Caco-2 (cell line): ENCODE measurements at regions not wholly inside any gene's neighbourhood (a gene's known extent, or its start where the extent isn't known, plus 50 kb on each side); places are given as distances from the start of the nearest gene placed in this dataset.

Experiments used
- BruUV-seq: library from RNA; stranded (reverse); fragments of 400-500 nt; replicated peaks from 2 replicates; lab custom pipeline; 2021; lab: Mats Ljungman, UMichigan
- CTCF ChIA-PET: fragments of 300-600 bp; sonication (Branson Sonifier 250); formaldehyde crosslinking; loops from one replicate; lab custom pipeline; 2022; ENCODE audit warnings: antibody characterized with exemption; lab: Charles Lee
- POLR2A ChIA-PET: fragments of 300-600 bp; sonication (Branson Sonifier 250); formaldehyde crosslinking; loops from one replicate; lab custom pipeline; 2022; ENCODE audit warnings: antibody characterized with exemption; lab: Charles Lee
- DNase-seq, 2 experiments: peaks; one replicate each; pipeline versions ENCODE4 v3.0.0 to v3.0.0-alpha.2; 2020 to 2022
- H3K27me3 ChIP-seq: replicated peaks from 2 replicates; pipeline ENCODE4 v1.6.0; 2011; ENCODE audit warnings: low read length; ENCODE audit not compliant: control insufficient read depth, insufficient read depth
- H3K36me3 ChIP-seq: 2 replicates; pipeline ENCODE4 v1.5.1; 2011; ENCODE audit warnings: low read length; ENCODE audit not compliant: control insufficient read depth, insufficient read depth
- H3K4me1 ChIP-seq: fragments of 250-450 bp; sonication (Bioruptor Pico); 2 replicates; pipeline ENCODE4 v1.5.1; 2020; ENCODE audit warnings: mild to moderate bottlenecking
- H3K4me3 ChIP-seq: 2 replicates; pipeline ENCODE4 v1.5.1; 2011; ENCODE audit warnings: low read depth, mild to moderate bottlenecking, control low read depth, low read length
- H3K9me3 ChIP-seq: fragments of 250-450 bp; sonication (Bioruptor Pico); 2 replicates; pipeline ENCODE4 v1.5.1; 2020; ENCODE audit warnings: mild to moderate bottlenecking, moderate library complexity
- H3K27ac Mint-ChIP-seq: one replicate; pipeline ENCODE4 v1.8.0; 2022; ENCODE audit warnings: mixed read lengths; ENCODE audit not compliant: unreplicated experiment
- H3K27me3 Mint-ChIP-seq: one replicate; pipeline ENCODE4 v1.8.0; 2022; ENCODE audit warnings: mixed read lengths; ENCODE audit not compliant: insufficient read depth, unreplicated experiment
- H3K36me3 Mint-ChIP-seq: one replicate; pipeline ENCODE4 v1.8.0; 2022; ENCODE audit warnings: mild to moderate bottlenecking, mixed read lengths; ENCODE audit not compliant: insufficient read depth, unreplicated experiment
- H3K4me1 Mint-ChIP-seq: one replicate; pipeline ENCODE4 v1.8.0; 2022; ENCODE audit warnings: low read depth, mixed read lengths; ENCODE audit not compliant: unreplicated experiment
- H3K4me3 Mint-ChIP-seq: one replicate; pipeline ENCODE4 v1.8.0; 2022; ENCODE audit warnings: mild to moderate bottlenecking, moderate library complexity, mixed read lengths; ENCODE audit not compliant: unreplicated experiment
- H3K9me3 Mint-ChIP-seq: one replicate; pipeline ENCODE4 v1.8.0; 2022; ENCODE audit warnings: mixed read lengths; ENCODE audit not compliant: unreplicated experiment
- intact Hi-C: fragments of 100-400 bp; cut with micrococcal nuclease; formaldehyde crosslinking; loops from one replicate; pipeline ENCODE4 v1.10.0; 2022; ENCODE audit not compliant: unreplicated experiment
- TF ChIP-seq, protein P1 (sequence below), 2 experiments: fragments of 200-600 bp in 1 of 2; IDR thresholded peaks; 1 replicate in 1 of 2; 2 replicates in 1 of 2; pipeline versions ENCODE4 v1.5.1 to v1.8.0; 2011 to 2022; ENCODE audit warnings: antibody characterized with exemption in 1 of 2, control low read depth in 1 of 2, inconsistent platforms in 1 of 2, low read depth in 1 of 2, low read length in 1 of 2, mild to moderate bottlenecking in 1 of 2, moderate library complexity in 1 of 2; ENCODE audit not compliant: insufficient read depth in 1 of 2, severe bottlenecking in 1 of 2, unreplicated experiment in 1 of 2

DNA sequence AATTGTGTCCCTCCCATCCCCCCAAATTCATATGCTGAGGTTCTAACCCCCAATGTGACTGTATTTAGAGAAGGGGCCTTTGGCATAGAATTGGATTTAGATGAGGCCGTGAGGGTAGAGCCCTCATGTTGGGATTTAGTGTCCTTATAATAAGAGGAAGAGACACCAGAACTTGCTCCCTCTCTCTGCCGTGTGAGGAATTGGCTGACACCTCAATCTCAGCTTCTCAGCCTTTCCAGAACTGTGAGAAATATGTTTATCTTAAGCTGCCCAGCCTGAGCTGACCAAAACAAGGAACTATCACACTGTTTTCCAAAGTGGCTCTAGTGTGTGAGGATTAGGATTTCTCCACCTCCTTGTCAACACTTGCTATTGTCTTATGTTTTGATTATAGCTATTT, 400.0 kb upstream of the FZD8 start:
- ChIA-PET CTCF (interaction anchor here (0.5 to 1.1 kb wide), 3 partner anchors 249 to 408 kb away, joined by 3 to 5 read pairs (median 4); no protein-coding TSS in a partner anchor), POLR2A (no interaction called here)
- intact Hi-C loops, result loop anchor here (1.0 kb wide), 1 partner anchor 407 kb away; no protein-coding TSS in a partner anchor
- no peaks in the 10 kb centered on the region for H3K36me3 ChIP-seq
- H3K4me1 ChIP-seq, result no peaks in the 10 kb centered on the region
- no peak overlapping the region for H3K4me3 Mint-ChIP-seq
- H3K9me3 ChIP-seq, result no peaks in the 10 kb centered on the region
- peaks cover 5% of the 10 kb centered on the region for H3K27me3 Mint-ChIP-seq
- DNase-seq, result no peak
- H3K27me3 ChIP-seq, result no peaks in the 10 kb centered on the region
- TF ChIP-seq, protein P1, sequence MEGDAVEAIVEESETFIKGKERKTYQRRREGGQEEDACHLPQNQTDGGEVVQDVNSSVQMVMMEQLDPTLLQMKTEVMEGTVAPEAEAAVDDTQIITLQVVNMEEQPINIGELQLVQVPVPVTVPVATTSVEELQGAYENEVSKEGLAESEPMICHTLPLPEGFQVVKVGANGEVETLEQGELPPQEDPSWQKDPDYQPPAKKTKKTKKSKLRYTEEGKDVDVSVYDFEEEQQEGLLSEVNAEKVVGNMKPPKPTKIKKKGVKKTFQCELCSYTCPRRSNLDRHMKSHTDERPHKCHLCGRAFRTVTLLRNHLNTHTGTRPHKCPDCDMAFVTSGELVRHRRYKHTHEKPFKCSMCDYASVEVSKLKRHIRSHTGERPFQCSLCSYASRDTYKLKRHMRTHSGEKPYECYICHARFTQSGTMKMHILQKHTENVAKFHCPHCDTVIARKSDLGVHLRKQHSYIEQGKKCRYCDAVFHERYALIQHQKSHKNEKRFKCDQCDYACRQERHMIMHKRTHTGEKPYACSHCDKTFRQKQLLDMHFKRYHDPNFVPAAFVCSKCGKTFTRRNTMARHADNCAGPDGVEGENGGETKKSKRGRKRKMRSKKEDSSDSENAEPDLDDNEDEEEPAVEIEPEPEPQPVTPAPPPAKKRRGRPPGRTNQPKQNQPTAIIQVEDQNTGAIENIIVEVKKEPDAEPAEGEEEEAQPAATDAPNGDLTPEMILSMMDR (IDR thresholded peaks at IDR 0.05; ENCODE audit: insufficient read depth in 1 of 2, low read depth in 1 of 2, low read length in 1 of 2, severe bottlenecking in 1 of 2, unreplicated experiment in 1 of 2), result peak in 1 of 2 experiments; percentile 40
- no peaks in the 10 kb centered on the region for H3K4me1 Mint-ChIP-seq
- no peak overlapping the region for H3K4me3 ChIP-seq
- H3K36me3 Mint-ChIP-seq, result no peaks in the 10 kb centered on the region
- no TSS peak for BruUV-seq
- no peak overlapping the region for H3K27ac Mint-ChIP-seq
- no peaks in the 10 kb centered on the region for H3K9me3 Mint-ChIP-seq

DNA sequence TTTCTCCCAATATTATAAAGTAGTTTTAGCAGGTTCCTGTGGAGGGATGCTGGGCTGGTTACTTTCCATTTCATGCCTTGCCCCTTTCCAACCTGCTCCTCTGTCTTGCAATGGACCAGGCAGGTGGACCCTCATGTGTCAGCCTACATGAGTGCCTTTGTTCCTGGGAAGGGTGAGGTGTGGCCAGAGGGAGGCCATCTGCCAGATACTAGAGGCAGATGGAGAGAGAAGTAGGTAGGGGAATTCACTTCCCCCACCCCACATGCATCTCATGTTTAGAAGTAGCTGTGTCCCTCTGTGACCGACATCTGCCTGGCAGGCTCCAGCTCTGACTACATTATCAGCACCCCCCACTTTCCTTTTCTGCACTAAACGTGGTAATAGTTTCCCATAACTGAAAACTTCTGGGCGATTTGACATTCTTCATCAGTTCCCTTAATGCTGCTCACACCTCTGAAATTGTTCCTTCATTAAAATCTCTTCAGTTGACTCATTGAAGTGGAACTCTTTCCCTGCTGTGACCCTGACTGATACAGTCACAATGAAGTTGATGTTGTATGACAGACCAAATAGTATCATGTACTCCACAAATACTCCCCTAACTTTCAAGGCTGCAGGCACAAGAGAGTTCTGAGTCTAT, 396.3 kb upstream of the FZD8 start:
- ChIA-PET POLR2A (no interaction called here), CTCF (no interaction called here)
- no peaks in the 10 kb centered on the region for H3K36me3 Mint-ChIP-seq
- TF ChIP-seq, protein P1 (IDR thresholded peaks at IDR 0.05; ENCODE audit: insufficient read depth in 1 of 2, low read depth in 1 of 2, low read length in 1 of 2, severe bottlenecking in 1 of 2, unreplicated experiment in 1 of 2), result no peak
- H3K27ac Mint-ChIP-seq, result no peak overlapping the region
- Histone ChIP-seq H3K4me3 (no peak overlapping the region), H3K27me3 (no peaks in the 10 kb centered on the region), H3K9me3 (no peaks in the 10 kb centered on the region), H3K36me3 (no peaks in the 10 kb centered on the region), H3K4me1 (no peaks in the 10 kb centered on the region)
- DNase-seq, result no peak
- no TSS peak for BruUV-seq
- intact Hi-C loops, result no loop called here
- H3K4me1 Mint-ChIP-seq, result no peaks in the 10 kb centered on the region
- H3K4me3 Mint-ChIP-seq, result no peak overlapping the region
- peaks cover 12% of the 10 kb centered on the region for H3K27me3 Mint-ChIP-seq
- H3K9me3 Mint-ChIP-seq, result no peaks in the 10 kb centered on the region

DNA sequence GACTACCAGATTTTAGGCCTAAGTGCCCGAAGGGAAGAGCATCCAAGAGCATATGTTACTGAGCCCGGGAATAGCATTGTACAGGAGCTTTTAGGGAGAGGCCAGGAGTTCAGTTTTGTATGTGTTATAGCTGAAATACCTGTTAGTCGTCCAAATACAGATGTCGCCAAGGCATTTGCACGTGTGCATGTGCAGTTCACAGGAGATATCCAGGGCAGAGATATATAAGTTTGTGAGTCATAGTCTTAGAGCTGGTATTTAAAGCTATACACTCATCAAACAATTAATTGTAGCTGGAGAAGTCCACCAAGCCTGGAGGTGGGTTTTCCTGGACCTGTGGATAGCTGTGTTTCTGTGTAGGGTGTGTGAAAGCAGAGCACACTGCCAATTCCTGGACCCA, 394.0 kb upstream of the FZD8 start:
- intact Hi-C loops, result no loop called here
- Mint-ChIP-seq H3K4me3 (no peak overlapping the region), H3K27me3 (peaks cover 15% of the 10 kb centered on the region), H3K27ac (no peak overlapping the region), H3K4me1 (no peaks in the 10 kb centered on the region), H3K36me3 (no peaks in the 10 kb centered on the region), H3K9me3 (no peaks in the 10 kb centered on the region)
- no peak for DNase-seq
- H3K9me3 ChIP-seq, result no peaks in the 10 kb centered on the region
- no TSS peak for BruUV-seq
- no peaks in the 10 kb centered on the region for H3K36me3 ChIP-seq
- H3K4me1 ChIP-seq, result no peaks in the 10 kb centered on the region
- TF ChIP-seq, protein P1 (IDR thresholded peaks at IDR 0.05; ENCODE audit: insufficient read depth in 1 of 2, low read depth in 1 of 2, low read length in 1 of 2, severe bottlenecking in 1 of 2, unreplicated experiment in 1 of 2), result no peak
- no peaks in the 10 kb centered on the region for H3K27me3 ChIP-seq
- ChIA-PET CTCF (no interaction called here), POLR2A (no interaction called here)
- no peak overlapping the region for H3K4me3 ChIP-seq
